Astrocyte of the cerebellum (primary cell): ENCODE measurements at regions not wholly inside any gene's neighbourhood (a gene's known extent, or its start where the extent isn't known, plus 50 kb on each side); places are given as distances from the start of the nearest gene placed in this dataset.

Experiments
- DNase-seq: peaks from one replicate; pipeline ENCODE4 v3.0.0-alpha.2; 2011; ENCODE audit warnings: low read depth
- H3K4me3 ChIP-seq: 2 replicates; pipeline ENCODE4 v1.5.1; 2011; ENCODE audit warnings: mild to moderate bottlenecking, low read depth, low read length, moderate library complexity
- in situ Hi-C: cut with HindIII; loops from 2 replicates; pipeline ENCODE4 v1.10.0; 2017; ENCODE audit warnings: low sequenced_read_pairs
- TF ChIP-seq, protein P1 (sequence below): IDR thresholded peaks from 2 replicates; pipeline ENCODE4 v1.5.1; 2012; ENCODE audit warnings: low read length, low read depth, moderate library complexity, mild to moderate bottlenecking; ENCODE audit errors: missing control alignments

DNA sequence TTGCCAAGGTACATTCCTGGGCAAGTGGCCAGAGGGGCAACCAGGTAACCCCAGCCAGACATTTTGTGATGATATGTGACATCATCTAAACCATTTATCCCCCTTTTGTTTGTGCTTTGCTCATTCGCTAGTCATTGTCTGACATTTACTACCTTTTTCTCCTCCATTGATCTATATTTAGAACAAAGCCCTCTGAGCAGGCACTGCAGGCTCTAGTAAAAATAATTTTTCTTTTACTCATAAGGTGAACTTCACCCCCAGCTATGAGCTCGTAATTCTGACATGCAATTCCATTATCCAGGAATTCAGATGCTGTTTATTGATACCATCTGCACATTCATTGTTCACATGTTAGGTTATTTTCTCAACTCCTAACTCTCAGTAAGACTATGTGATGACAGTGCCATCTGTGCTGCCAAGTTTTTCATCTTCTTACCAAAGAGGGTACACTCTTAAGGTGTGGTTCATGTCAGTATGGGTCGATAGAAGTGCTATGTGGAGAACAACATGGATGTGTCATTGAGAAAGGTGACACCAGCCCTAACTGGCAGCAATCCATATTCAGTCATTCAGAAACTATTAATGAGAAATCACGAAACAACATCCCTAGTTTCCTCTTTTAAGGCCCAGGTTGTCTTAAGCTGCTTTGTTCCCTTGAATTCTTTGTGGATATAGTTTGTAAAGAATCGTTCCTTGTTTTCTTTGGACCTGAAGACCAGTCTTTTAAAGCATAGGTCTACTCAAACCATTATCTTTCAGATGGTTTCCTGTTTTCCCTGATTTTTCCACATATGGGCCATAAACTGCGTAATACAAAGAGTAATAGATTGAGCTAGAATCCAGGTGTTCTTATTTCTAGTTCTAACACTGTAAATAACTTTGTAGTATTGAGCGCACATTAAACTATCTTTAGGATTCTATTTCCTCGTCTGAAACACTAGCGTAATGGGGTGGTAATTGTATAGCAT, 978.1 kb upstream of the CDH2 start:
- no peak overlapping the region for H3K4me3 ChIP-seq
- TF ChIP-seq, protein P1, sequence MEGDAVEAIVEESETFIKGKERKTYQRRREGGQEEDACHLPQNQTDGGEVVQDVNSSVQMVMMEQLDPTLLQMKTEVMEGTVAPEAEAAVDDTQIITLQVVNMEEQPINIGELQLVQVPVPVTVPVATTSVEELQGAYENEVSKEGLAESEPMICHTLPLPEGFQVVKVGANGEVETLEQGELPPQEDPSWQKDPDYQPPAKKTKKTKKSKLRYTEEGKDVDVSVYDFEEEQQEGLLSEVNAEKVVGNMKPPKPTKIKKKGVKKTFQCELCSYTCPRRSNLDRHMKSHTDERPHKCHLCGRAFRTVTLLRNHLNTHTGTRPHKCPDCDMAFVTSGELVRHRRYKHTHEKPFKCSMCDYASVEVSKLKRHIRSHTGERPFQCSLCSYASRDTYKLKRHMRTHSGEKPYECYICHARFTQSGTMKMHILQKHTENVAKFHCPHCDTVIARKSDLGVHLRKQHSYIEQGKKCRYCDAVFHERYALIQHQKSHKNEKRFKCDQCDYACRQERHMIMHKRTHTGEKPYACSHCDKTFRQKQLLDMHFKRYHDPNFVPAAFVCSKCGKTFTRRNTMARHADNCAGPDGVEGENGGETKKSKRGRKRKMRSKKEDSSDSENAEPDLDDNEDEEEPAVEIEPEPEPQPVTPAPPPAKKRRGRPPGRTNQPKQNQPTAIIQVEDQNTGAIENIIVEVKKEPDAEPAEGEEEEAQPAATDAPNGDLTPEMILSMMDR, result no peak
- in situ Hi-C loops, result no loop called here
- peak; percentile 78 for DNase-seq

DNA sequence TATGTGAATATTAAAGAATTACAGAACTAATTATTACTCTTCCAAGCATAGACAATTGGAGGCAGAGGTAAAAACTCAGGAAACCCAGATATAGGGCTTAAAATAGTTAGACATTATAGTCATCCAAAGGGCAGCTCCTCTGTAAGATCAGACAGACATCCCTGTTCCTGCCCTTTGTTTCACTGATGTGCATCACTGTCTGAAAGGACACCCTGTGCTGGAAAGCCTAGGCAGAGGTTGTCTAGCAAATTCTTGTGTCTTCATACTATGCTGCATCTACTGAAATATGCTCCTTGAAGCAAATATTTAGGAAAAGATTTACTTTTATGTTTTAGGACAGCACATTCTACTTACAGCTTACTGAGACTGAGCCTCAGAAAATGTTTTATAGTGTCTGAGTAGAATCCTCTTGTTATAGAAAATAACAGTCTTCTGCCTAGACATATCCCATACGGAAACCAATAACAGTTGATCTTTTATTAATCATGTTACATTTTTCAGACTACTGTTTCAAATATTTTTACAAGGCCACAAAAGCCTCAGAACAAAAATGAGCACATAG, 977.3 kb upstream of the CDH2 start:
- no peak for DNase-seq
- no peak overlapping the region for H3K4me3 ChIP-seq
- TF ChIP-seq, protein P1, result no peak
- in situ Hi-C loops, result no loop called here

DNA sequence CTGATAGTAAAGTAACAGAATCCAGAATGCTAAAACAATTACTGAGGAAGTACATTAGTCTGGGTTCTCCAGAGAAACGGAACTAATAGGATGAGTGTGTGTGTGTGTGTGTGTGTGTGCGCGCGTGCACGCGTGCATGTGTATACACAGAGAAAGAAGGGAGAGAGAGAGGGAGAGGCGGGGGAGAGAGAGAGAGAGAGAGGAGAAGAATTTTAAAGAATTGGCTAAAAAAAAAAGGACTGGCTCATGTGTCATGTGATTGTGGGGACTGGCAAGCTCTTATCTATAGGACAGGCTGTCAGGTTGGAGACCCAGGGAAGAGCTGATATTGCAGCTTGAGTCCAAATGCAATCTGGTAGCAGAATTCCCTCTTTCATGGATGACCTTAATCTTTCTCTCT, 976.2 kb upstream of the CDH2 start:
- no peak overlapping the region for H3K4me3 ChIP-seq
- TF ChIP-seq, protein P1, result no peak
- DNase-seq, result no peak
- in situ Hi-C loops, result no loop called here

DNA sequence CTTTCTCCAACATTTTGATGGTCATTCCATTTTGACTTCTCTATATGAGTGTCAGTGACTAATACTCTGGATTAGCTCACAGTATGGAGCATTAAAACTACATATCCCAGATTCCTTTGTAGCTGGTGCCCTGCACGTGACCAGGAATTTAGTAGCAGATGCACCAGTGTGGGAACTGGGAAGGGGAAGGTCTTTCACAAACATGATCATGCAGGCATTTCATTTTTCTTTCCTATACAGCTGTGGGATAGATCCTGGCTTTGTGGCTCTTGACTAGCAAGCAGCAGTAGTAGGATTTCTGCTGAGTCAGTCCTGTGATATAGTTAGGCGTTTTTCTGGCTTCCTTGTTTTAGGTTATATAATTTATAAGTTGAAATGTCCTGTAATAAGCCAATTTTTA, 971.0 kb upstream of the CDH2 start:
- no peak overlapping the region for H3K4me3 ChIP-seq
- no peak for DNase-seq
- TF ChIP-seq, protein P1, result no peak
- in situ Hi-C loops, result no loop called here

DNA sequence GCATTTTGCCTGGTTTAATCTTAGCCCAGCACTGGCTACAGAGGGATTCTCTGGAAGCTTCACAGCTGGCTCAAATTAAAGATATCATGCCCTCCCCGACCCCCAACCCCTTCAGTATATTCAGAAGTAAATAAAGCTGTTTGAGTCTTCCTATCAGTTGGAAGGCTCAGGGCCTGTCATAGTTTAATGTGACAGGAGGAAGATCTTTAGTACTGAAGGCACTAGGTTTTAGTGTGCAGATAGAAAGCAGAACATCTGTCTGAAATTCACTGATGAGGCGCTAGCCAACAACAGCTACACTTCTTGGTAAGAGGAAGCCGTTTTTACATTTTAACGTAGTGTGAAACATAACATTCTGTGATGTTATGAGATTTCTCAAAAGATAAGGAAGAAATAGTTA, 969.1 kb upstream of the CDH2 start:
- TF ChIP-seq, protein P1, result no peak
- H3K4me3 ChIP-seq, result no peak overlapping the region
- no peak for DNase-seq
- in situ Hi-C loops, result no loop called here

DNA sequence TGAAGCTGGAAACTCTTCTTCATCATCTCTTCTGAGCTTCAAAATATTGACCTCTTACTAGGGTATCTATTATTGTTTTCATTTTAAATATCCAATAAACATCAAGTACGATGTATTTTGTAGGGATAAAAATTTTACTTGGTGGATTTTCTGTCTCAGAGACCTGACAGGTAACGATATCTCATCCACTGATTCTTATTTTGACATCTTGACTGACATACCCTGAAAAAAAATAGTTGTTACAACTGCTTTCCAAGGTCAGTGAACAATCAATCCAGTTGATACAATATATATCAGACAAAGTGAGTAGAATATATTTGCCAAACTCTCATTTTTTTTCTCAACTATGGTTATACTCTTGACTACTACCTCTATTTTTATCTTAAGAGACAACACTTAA, 963.7 kb upstream of the CDH2 start:
- TF ChIP-seq, protein P1, result no peak
- in situ Hi-C loops, result no loop called here
- no peak for DNase-seq
- no peak overlapping the region for H3K4me3 ChIP-seq
